ENCODE measurements at regions not wholly inside any gene's neighbourhood (a gene's known extent, or its start where the extent isn't known, plus 50 kb on each side); places are given as distances from the start of the nearest gene placed in this dataset.

DNA sequence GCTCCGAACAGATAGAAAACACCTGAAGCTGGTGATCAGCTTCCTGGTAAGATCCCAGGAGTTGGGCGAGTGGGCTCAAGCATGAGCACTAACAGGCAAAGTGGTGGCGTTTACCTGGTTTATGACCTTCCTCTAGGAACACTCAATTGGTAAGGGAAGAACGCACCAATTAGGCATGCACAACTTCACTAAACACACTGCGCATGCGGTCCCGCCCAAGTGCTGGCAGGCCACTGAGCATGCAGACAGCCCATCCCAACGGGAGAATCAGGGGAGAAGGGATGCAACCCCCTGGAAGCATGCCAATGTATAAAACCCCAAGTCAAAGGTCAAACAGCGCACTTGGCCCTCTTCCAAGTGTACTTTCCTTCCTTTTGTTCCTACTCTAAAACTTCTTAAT is 70.4 kb downstream of the LYZL2 start:
- no peak for TF ChIP-seq POLR2A (IDR thresholded peaks at IDR 0.05; ENCODE audit: borderline replicate concordance, extremely low read depth, insufficient read depth, insufficient read length)
- no peak for TF ChIP-seq YY1 (IDR thresholded peaks at IDR 0.05; ENCODE audit: extremely low read depth, insufficient replicate concordance, low read depth, low read length)
- TF ChIP-seq CEBPB (IDR thresholded peaks at IDR 0.05; ENCODE audit: low read depth) = no peak
- TF ChIP-seq CTCF (IDR thresholded peaks at IDR 0.05 in 2 of 3, conservative IDR thresholded peaks at IDR 0.05 in 1 of 3; ENCODE audit: borderline replicate concordance in 1 of 3, insufficient read depth in 1 of 3, low read depth in 2 of 3, low read length in 2 of 3) = no peak
- TF ChIP-seq RAD21 (IDR thresholded peaks at IDR 0.05; ENCODE audit: low read depth) = no peak
- TF ChIP-seq ZNF274 (IDR thresholded peaks at IDR 0.05; ENCODE audit: low read depth, low read length) = no peak
- no peak for TF ChIP-seq EZH2 (IDR thresholded peaks at IDR 0.05)
- TF ChIP-seq EZH2phosphoT487 (IDR thresholded peaks at IDR 0.05; ENCODE audit: borderline replicate concordance) = no peak
- no peak for TF ChIP-seq REST (IDR thresholded peaks at IDR 0.05; ENCODE audit: low read depth)
- TF ChIP-seq SP1 (IDR thresholded peaks at IDR 0.05; ENCODE audit: low read depth) = no peak
